Bronchial epithelial cell (primary cell): ENCODE measurements at regions not wholly inside any gene's neighbourhood (a gene's known extent, or its start where the extent isn't known, plus 50 kb on each side); places are given as distances from the start of the nearest gene placed in this dataset.

Experiments
- DNase-seq: peaks from one replicate; pipeline ENCODE4 v3.0.0-alpha.2; 2010; ENCODE audit warnings: low read depth
- FAIRE-seq: peaks from 2 replicates; lab custom pipeline; 2011; peaks lifted over from hg19 to GRCh38; lab: Jason Lieb, UNC
- H3K27me3 ChIP-seq: 2 replicates; pipeline ENCODE4 v1.5.1; 2011; ENCODE audit warnings: low read length; ENCODE audit not compliant: control insufficient read depth, insufficient read depth
- H3K36me3 ChIP-seq: 2 replicates; pipeline ENCODE4 v1.5.1; 2011; ENCODE audit warnings: low read length; ENCODE audit not compliant: control insufficient read depth, insufficient read depth
- H3K4me3 ChIP-seq: 2 replicates; pipeline ENCODE4 v1.5.1; 2011; ENCODE audit warnings: mild to moderate bottlenecking, low read depth, low read length, control low read depth
- TF ChIP-seq, protein P1 (sequence below): IDR thresholded peaks from 2 replicates; pipeline ENCODE4 v1.5.1; 2011; ENCODE audit warnings: mild to moderate bottlenecking, moderate library complexity, low read length, control low read depth, inconsistent platforms; ENCODE audit not compliant: insufficient read depth, severe bottlenecking

GRCh38 chr5:89994266-89994665 is 415.3 kb downstream of the CETN3 start:
- no peak overlapping the region for H3K4me3 ChIP-seq
- H3K27me3 ChIP-seq: no peaks in the 10 kb centered on the region
- TF ChIP-seq, protein P1, sequence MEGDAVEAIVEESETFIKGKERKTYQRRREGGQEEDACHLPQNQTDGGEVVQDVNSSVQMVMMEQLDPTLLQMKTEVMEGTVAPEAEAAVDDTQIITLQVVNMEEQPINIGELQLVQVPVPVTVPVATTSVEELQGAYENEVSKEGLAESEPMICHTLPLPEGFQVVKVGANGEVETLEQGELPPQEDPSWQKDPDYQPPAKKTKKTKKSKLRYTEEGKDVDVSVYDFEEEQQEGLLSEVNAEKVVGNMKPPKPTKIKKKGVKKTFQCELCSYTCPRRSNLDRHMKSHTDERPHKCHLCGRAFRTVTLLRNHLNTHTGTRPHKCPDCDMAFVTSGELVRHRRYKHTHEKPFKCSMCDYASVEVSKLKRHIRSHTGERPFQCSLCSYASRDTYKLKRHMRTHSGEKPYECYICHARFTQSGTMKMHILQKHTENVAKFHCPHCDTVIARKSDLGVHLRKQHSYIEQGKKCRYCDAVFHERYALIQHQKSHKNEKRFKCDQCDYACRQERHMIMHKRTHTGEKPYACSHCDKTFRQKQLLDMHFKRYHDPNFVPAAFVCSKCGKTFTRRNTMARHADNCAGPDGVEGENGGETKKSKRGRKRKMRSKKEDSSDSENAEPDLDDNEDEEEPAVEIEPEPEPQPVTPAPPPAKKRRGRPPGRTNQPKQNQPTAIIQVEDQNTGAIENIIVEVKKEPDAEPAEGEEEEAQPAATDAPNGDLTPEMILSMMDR: no peak
- DNase-seq (peak; percentile 7), FAIRE-seq (no peak)
- no peaks in the 10 kb centered on the region for H3K36me3 ChIP-seq

- no peaks in the 10 kb centered on the region for H3K36me3 ChIP-seq
- DNase-seq (no peak), FAIRE-seq (peak; percentile 75)
- TF ChIP-seq, protein P1: no peak
- no peaks in the 10 kb centered on the region for H3K27me3 ChIP-seq
- H3K4me3 ChIP-seq: no peak overlapping the region
These were observed 417.4 kb downstream of the CETN3 start for GRCh38 chr5:89992201-89992600.

DNA sequence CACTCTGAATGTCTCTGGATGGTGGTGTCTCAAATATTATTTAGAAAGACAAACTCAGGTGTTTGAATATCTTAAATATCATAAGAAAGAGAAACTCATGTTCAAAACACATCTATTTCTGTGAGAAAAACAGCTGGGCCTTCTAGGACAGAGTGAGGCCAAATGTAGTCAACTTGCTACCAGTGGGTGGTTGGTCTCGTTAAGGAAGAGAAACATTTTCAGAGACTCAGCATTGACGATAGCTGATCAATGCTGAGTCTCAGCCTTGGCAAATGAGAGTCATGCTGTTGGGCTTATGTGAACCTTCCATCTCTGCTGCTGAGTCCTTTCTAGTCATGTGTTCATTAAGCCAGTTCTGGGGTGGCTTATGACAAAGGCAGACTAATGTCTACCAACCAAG is 418.0 kb downstream of the CETN3 start:
- Histone ChIP-seq H3K4me3 (no peak overlapping the region), H3K36me3 (no peaks in the 10 kb centered on the region), H3K27me3 (no peaks in the 10 kb centered on the region)
- TF ChIP-seq, protein P1: no peak
- no peak for DNase-seq
- FAIRE-seq: no peak

GRCh38 chr5:89989776-89990175 is 419.8 kb downstream of the CETN3 start:
- no peak for FAIRE-seq
- H3K4me3 ChIP-seq: no peak overlapping the region

DNA sequence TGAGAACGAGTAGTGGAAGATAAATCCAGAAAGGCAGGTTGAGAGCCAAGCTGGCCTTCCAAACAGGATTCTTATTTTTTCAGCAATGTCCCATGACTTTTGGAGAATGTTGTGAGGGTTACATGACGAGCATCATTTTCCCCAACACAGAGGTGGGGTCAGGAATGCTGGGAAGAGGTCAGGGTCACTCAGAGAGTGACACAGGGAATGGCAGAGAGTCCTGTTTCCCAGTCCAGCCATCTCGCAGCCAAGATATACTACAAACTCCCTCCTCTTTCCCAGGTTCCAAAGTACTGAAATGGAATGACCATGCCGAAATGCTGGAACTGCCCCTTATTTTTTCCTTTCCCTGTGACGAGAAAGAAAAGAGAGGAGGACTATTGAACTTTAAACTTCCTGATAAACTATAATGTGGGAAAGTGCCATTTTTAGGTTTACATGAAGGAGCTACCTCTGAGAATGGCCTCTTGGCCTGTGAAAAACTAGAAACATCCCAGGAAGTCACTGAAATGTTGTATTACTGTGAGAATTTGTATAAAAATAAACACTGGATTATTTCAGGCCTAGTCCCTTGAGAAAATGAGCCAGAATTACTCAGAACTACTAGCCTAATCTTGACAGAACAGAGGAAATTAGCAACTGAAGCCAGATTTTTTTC is 420.4 kb downstream of the CETN3 start:
- TF ChIP-seq, protein P1: no peak
- H3K4me3 ChIP-seq: no peak overlapping the region
- no peak for DNase-seq
- H3K27me3 ChIP-seq: no peaks in the 10 kb centered on the region
- FAIRE-seq: peak; percentile 32
- H3K36me3 ChIP-seq: no peaks in the 10 kb centered on the region

More at GRCh38 chr5:89989776-89990175, 419.8 kb downstream of the CETN3 start:
- Histone ChIP-seq H3K27me3 (no peaks in the 10 kb centered on the region), H3K36me3 (no peaks in the 10 kb centered on the region)
- DNase-seq: no peak
- TF ChIP-seq, protein P1: no peak
